ENCODE measurements at regions not wholly inside any gene's neighbourhood (a gene's known extent, or its start where the extent isn't known, plus 50 kb on each side); places are given as distances from the start of the nearest gene placed in this dataset.

DNA sequence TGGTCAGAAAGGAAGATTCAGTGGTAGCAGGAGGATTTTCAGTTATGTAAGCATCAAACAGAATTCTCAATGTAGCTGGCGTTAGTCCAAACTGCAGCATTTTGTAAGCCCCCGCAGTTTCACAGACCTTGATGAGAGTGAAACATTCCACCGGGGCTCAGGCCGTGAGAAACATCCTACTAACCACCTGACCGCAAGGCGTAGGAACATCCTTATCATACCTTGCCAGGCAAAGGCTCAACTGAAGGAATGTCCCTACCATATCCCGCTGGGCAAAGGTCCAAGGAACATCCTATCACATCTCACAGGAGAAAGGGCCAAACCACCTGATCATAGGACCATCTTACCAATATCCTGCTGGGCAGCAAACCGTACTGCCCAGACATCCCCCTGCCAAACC lies 624.8 kb upstream of the TMEM132C start:
- ATAC-seq (no peak), DNase-seq (no peak)
- Mint-ChIP-seq H3K4me1 (no peaks in the 10 kb centered on the region), H3K9me3 (peaks cover 8% of the 10 kb centered on the region), H3K27me3 (no peaks in the 10 kb centered on the region), H3K4me3 (no peak overlapping the region), H3K27ac (no peak overlapping the region), H3K36me3 (ENCODE audit: low read depth) (peaks cover 3% of the 10 kb centered on the region)

DNA sequence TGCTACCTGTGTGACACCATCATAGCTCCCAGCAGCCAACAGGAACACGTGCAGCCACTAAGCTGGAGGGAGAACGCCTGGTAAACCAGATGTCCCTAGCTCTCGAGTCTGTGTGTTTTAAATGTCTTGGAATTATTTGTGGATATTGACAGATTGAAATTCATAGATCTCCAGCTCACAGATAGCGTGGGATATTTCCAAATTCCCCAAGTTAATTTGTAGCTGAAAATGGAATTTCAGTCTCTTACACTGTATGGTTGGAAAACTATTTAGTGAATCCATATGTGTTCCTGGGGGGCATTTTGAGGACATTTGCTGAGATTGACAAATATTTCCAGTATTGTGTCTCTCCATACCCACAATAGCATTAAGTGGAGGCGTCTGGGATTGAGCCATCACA lies 618.6 kb upstream of the TMEM132C start:
- ATAC-seq = no peak
- no peak overlapping the region for H3K4me3 Mint-ChIP-seq
- H3K4me1 Mint-ChIP-seq = no peaks in the 10 kb centered on the region
- H3K27me3 Mint-ChIP-seq = no peaks in the 10 kb centered on the region
- H3K27ac Mint-ChIP-seq = no peak overlapping the region
- H3K9me3 Mint-ChIP-seq = peaks cover 11% of the 10 kb centered on the region
- DNase-seq = no peak
- H3K36me3 Mint-ChIP-seq (ENCODE audit: low read depth) = peaks cover 3% of the 10 kb centered on the region

DNA sequence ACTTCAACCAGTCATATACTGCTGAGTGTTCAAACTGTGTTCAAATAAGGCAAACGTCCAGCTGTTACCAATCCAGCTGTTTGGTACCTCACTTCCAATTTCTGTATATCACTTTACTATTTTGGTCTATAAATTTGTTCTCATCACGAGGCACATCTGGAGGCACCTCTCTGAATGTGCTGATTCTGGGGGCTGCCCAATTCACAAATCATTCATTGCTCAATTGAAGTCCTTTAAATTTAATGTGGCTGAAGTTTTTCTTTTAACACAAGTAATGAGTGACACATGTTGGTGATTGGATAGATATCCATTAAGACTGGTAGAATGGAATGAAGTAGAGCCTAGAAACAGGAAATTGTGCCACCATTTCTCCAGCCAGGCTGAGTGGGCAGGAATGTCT lies 617.0 kb upstream of the TMEM132C start:
- Mint-ChIP-seq H3K9me3 (peaks cover 5% of the 10 kb centered on the region), H3K27ac (no peak overlapping the region), H3K36me3 (ENCODE audit: low read depth) (no peaks in the 10 kb centered on the region), H3K4me1 (no peaks in the 10 kb centered on the region), H3K27me3 (no peaks in the 10 kb centered on the region), H3K4me3 (no peak overlapping the region)
- no peak for DNase-seq
- no peak for ATAC-seq

DNA sequence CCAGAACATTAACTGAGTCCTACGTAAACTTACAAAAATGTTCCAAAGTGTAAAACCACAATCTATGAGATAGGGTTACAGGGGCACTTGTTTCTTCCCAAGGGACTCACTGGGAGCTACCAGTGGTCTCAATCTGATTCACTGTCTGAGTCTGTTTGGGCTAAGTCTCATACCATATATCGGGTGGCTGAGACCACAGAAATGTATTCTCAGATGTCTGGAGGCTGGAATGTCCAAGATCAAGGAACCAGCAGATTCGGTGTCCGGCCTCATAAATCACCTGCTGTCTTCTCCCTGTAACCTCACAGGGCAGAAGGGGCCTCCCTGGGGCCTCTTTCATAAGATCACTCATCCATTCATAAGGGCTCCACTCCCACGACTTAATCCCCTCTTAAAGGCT lies 616.3 kb upstream of the TMEM132C start:
- no peaks in the 10 kb centered on the region for H3K36me3 Mint-ChIP-seq (ENCODE audit: low read depth)
- H3K9me3 Mint-ChIP-seq = peaks cover 5% of the 10 kb centered on the region
- no peak overlapping the region for H3K27ac Mint-ChIP-seq
- no peaks in the 10 kb centered on the region for H3K4me1 Mint-ChIP-seq
- ATAC-seq = no peak
- no peak for DNase-seq
- H3K27me3 Mint-ChIP-seq = no peaks in the 10 kb centered on the region
- no peak overlapping the region for H3K4me3 Mint-ChIP-seq

DNA sequence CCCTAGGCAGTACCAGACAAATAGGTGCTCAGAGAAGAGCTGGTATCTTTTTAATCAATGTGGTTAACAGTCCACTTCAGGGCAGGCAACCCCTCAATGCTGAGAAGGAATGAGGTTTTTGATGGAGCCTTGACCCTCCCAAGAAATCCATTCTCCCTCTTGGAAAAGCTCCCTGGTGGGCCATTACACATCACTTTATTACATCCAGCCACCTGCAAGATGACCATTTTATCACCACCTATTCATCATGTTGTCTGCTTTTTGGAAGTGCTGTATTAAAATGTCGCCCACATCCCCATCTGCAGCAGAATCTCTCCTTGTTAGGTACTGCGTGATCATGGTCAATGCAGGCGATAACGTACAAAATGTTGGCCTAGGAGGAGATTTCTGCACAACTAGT lies 614.7 kb upstream of the TMEM132C start:
- Mint-ChIP-seq H3K4me1 (no peaks in the 10 kb centered on the region), H3K9me3 (peaks cover 5% of the 10 kb centered on the region), H3K36me3 (ENCODE audit: low read depth) (no peaks in the 10 kb centered on the region), H3K27ac (no peak overlapping the region), H3K4me3 (no peak overlapping the region), H3K27me3 (no peaks in the 10 kb centered on the region)
- ATAC-seq (no peak), DNase-seq (no peak)

DNA sequence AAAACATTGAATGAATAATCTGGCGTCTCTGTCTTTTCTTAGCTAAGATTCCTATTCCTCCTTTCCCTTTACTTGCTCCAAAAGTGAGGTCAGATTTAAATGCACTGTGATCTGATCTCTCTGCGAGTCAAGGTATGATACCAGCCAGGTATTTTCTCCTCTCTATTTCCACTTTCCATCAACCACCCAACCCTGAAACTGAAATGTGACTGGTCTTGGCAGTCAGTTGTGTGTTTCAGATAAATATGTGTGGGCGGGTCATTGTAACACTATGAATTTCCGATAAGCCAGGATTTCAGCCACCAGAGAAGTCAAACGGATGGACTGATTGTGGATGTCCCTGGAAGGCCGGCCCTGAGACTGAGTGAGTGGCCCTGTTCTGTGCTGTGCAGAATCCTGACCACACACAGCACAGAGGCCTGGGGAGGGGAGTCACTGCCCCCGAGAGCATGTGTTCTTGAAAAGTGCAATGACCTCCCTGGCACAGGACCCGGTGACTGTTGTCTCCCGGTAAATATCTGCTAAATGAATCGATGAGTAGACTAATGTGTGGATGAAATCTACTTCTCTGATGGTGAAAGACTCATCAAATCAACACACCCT lies 612.5 kb upstream of the TMEM132C start:
- no peak for ATAC-seq
- peaks cover 1% of the 10 kb centered on the region for H3K9me3 Mint-ChIP-seq
- no peaks in the 10 kb centered on the region for H3K4me1 Mint-ChIP-seq
- H3K27ac Mint-ChIP-seq = no peak overlapping the region
- H3K27me3 Mint-ChIP-seq = no peaks in the 10 kb centered on the region
- no peaks in the 10 kb centered on the region for H3K36me3 Mint-ChIP-seq (ENCODE audit: low read depth)
- DNase-seq = no peak
- no peak overlapping the region for H3K4me3 Mint-ChIP-seq

DNA sequence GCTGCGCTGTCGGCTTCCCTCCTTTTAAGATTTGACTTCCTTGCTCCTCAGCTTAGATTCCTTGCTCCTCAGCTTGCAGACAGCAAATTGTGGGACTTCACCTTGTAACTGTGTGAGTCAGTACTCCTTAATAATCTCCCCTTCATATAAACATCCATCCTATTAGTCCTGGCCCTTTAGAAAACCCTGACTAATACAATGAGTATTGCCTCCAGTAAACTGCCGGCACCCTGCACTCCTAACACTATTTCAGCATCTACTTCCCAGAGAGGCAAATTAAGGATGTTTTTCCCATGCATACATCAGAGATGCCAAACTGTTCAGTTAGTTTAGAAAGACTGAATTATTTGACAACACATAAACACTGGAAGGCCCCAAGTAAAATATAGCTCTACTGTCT lies 611.3 kb upstream of the TMEM132C start:
- Mint-ChIP-seq H3K36me3 (ENCODE audit: low read depth) (no peaks in the 10 kb centered on the region), H3K4me1 (no peaks in the 10 kb centered on the region), H3K27me3 (no peaks in the 10 kb centered on the region), H3K9me3 (no peaks in the 10 kb centered on the region), H3K4me3 (no peak overlapping the region), H3K27ac (no peak overlapping the region)
- ATAC-seq (no peak), DNase-seq (no peak)

DNA sequence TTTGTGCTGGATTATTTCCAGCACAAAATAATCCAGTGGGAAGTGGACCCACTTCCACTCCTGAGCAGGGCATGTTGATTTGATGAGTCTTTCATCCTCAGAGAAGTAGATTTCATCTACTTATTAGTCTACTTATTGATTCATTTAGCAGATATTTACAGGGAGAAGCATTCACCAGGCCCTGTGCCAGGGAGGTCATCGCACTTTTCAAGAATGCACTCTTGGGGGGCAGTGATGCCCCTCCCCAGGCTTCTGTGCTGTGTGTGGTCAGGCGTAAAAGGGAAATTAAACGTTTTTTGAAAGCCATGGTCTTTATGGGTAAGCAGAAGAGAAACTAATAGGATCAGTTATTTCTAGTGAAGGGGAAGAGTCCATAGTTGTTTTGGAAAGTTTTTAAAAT lies 610.7 kb upstream of the TMEM132C start:
- no peak for DNase-seq
- H3K9me3 Mint-ChIP-seq = no peaks in the 10 kb centered on the region
- H3K36me3 Mint-ChIP-seq (ENCODE audit: low read depth) = no peaks in the 10 kb centered on the region
- H3K4me1 Mint-ChIP-seq = no peaks in the 10 kb centered on the region
- no peak overlapping the region for H3K4me3 Mint-ChIP-seq
- H3K27ac Mint-ChIP-seq = no peak overlapping the region
- no peaks in the 10 kb centered on the region for H3K27me3 Mint-ChIP-seq
- ATAC-seq = no peak

DNA sequence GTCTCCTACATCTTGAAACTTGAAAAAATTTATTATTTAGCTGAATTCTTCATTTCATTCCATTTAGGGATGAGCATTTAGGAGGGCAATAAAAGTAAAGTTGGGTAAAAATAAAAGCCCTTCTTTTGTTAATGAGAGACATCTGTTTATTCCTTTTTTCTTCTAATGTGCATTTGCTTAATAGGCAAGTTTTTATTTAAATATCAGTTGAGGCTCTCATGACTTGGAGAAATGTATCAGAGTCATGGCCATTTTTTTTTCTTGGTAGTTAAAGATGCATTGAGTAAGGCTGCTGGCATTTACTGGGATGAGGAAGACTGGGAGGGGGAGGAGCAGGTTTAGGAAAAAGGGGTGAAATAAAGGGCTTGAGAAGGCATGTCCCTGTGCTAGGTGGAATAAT lies 609.9 kb upstream of the TMEM132C start:
- DNase-seq = no peak
- Mint-ChIP-seq H3K9me3 (no peaks in the 10 kb centered on the region), H3K4me1 (no peaks in the 10 kb centered on the region), H3K36me3 (ENCODE audit: low read depth) (no peaks in the 10 kb centered on the region), H3K27ac (no peak overlapping the region), H3K27me3 (no peaks in the 10 kb centered on the region), H3K4me3 (no peak overlapping the region)
- no peak for ATAC-seq

DNA sequence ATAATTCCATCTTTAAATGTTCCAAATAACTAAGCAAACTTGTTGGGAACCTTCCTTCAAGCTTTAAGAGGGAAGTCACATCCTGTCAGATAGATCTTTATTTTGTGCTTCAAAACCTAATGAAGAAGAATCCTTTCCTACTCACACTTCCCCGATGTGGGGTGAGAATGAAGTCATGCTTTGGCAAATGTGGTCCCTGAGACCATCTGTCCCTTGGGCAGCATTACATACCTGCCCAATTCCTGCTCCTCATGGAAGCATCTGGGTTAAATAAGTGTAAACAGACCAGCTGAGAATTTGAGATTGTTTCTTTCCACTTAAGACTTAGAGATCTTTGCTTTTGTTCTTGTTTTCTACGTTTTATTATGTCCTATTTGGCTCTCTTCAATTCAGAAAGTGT lies 606.0 kb upstream of the TMEM132C start:
- Mint-ChIP-seq H3K27me3 (no peaks in the 10 kb centered on the region), H3K36me3 (ENCODE audit: low read depth) (no peaks in the 10 kb centered on the region), H3K4me1 (no peaks in the 10 kb centered on the region), H3K9me3 (no peaks in the 10 kb centered on the region), H3K27ac (no peak overlapping the region), H3K4me3 (no peak overlapping the region)
- no peak for ATAC-seq
- DNase-seq = no peak

DNA sequence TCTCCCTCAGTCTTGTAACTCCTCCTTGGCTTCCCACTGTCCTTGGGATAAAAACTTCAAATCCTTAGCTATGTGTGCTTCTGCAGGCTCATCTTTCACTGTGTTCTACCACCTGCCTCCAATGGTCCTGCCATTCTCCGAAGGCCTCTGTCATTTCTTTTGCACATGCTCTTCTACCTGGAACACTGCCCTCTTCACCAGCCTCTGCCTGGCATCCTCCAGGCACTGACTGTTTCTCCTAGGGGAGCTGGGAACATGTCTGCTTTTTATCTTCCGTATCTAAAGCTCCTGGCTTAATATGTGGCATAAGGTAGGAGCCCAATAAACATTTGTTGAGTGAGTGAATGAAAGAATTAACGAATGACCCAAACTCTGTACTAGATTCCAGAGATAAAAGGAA lies 603.3 kb upstream of the TMEM132C start:
- ATAC-seq (no peak), DNase-seq (no peak)
- no peak overlapping the region for H3K27ac Mint-ChIP-seq
- no peak overlapping the region for H3K4me3 Mint-ChIP-seq
- H3K27me3 Mint-ChIP-seq = no peaks in the 10 kb centered on the region
- H3K36me3 Mint-ChIP-seq (ENCODE audit: low read depth) = no peaks in the 10 kb centered on the region
- H3K4me1 Mint-ChIP-seq = no peaks in the 10 kb centered on the region
- no peaks in the 10 kb centered on the region for H3K9me3 Mint-ChIP-seq

DNA sequence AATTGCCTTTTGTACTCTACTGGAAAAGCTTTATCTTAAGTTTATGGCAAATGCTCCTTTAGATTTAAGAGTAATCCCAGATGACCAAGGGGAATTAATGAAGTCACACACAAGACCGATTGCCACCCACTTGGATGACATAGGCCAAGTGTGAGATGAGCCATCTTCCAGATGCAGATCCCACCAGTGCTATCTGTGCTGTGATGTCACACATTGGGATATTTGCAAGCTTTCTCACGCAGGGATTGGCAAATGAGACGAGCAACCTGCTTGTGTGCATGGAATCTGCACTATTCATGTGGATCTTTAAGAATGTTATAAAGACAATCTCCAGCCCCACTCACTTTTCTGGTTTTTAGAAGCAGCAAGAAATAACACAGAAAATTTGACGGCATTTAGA lies 602.1 kb upstream of the TMEM132C start:
- Mint-ChIP-seq H3K9me3 (no peaks in the 10 kb centered on the region), H3K27ac (no peak overlapping the region), H3K27me3 (no peaks in the 10 kb centered on the region), H3K4me1 (no peaks in the 10 kb centered on the region), H3K4me3 (no peak overlapping the region), H3K36me3 (ENCODE audit: low read depth) (no peaks in the 10 kb centered on the region)
- no peak for DNase-seq
- no peak for ATAC-seq

DNA sequence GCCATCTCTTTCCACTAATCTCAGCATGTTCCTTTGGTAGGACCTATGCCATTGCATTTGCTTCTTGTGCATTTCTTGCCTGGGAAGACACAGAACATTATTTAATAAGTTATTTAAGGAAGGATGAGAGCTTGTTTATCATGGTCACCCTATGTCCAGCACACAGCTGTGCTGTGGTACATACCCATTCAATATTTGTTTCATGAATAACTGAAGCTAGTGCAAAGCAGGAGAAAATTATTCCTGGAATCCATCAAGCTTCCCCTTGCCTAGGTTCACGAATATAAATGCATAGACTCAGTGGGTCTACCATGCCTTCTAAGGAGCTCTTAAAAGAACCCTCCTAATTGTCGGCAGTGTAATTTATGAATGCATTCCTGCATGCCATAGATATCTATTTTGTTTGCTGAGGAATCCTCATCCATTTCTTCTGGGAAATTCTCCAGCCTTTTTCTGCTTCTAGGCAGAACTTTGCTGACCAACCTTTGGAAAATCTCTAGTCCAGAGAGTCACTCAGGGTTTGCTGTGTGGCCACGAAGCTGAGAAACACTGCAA lies 599.8 kb upstream of the TMEM132C start:
- Mint-ChIP-seq H3K36me3 (ENCODE audit: low read depth) (no peaks in the 10 kb centered on the region), H3K4me1 (no peaks in the 10 kb centered on the region), H3K27ac (no peak overlapping the region), H3K4me3 (no peak overlapping the region), H3K27me3 (no peaks in the 10 kb centered on the region), H3K9me3 (no peaks in the 10 kb centered on the region)
- ATAC-seq (no peak), DNase-seq (no peak)

DNA sequence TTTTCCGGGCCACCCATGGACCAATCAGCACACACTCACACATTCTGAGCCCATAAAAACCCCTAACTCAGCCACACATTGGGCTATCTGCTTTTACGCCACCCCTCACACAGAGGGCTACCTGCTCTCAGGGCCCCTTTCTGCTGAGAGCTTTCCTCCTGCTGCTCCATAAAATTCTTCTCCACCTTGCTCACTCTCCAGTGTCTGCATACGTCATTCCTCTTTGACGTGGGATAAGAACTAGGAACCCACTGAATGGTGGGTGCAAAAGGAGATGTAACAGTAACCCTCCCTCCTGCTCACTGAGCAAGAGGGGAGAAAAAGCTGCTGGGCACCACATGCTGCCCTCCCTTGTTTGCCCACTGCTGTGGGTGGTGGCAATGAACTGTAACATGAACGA lies 596.7 kb upstream of the TMEM132C start:
- Mint-ChIP-seq H3K27me3 (no peaks in the 10 kb centered on the region), H3K4me3 (no peak overlapping the region), H3K27ac (no peak overlapping the region), H3K36me3 (ENCODE audit: low read depth) (no peaks in the 10 kb centered on the region), H3K9me3 (no peaks in the 10 kb centered on the region), H3K4me1 (no peaks in the 10 kb centered on the region)
- ATAC-seq = no peak
- DNase-seq = no peak

DNA sequence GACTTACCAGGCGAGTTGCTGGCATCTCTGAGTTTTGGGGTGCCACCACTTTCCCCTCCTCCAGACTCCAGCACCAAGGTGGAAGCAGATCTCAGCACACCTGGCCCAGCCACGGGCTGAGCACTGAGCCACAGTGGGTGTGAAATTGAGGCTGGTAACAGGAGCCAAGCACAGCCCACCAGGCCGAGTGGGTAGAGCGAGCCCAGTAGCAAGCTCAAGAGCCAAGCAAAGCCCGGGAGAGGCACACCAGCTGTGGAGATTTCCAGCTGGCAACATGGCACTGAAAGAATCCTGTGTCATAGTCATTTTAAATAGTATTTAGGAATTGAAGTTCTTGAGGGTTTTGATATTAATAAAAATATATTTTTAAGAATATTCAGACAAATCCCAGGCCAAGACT lies 596.2 kb upstream of the TMEM132C start:
- H3K4me3 Mint-ChIP-seq = no peak overlapping the region
- H3K4me1 Mint-ChIP-seq = no peaks in the 10 kb centered on the region
- H3K27ac Mint-ChIP-seq = no peak overlapping the region
- ATAC-seq (no peak), DNase-seq (no peak)
- no peaks in the 10 kb centered on the region for H3K36me3 Mint-ChIP-seq (ENCODE audit: low read depth)
- no peaks in the 10 kb centered on the region for H3K9me3 Mint-ChIP-seq
- no peaks in the 10 kb centered on the region for H3K27me3 Mint-ChIP-seq

DNA sequence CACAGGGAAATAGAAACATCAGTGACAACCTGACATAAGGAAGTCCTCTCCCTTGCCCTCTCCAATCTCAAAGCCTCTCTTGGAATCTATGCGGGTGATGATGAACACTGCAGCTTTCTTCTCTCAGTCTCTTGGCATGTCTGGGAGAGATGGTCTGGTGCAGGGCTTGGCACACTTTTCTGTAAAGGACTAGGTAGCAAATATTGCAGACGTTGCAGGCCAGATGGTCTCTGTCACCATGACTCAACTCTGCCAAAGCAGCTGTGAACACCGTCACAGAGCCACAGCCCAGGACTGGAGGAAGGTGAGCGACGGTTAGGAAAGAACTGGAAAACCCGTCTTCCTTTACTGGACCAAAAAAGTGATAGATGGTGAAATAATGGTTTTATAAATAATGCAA lies 591.0 kb upstream of the TMEM132C start:
- Mint-ChIP-seq H3K4me1 (no peaks in the 10 kb centered on the region), H3K36me3 (ENCODE audit: low read depth) (no peaks in the 10 kb centered on the region), H3K4me3 (no peak overlapping the region), H3K27ac (no peak overlapping the region), H3K9me3 (no peaks in the 10 kb centered on the region), H3K27me3 (no peaks in the 10 kb centered on the region)
- ATAC-seq = no peak
- no peak for DNase-seq
